Neuronal stem cell (in vitro differentiated cells): ENCODE measurements at regions not wholly inside any gene's neighbourhood (a gene's known extent, or its start where the extent isn't known, plus 50 kb on each side); places are given as distances from the start of the nearest gene placed in this dataset.

Source experiments
- DNase-seq: peaks from one replicate; pipeline ENCODE4 v3.0.0-alpha.2; 2013; ENCODE audit warnings: low spot score
- H2AFZ ChIP-seq: one replicate; pipeline ENCODE4 v1.6.1; 2013; ENCODE audit warnings: mild to moderate bottlenecking, low read length, inconsistent platforms
- H2AK5ac ChIP-seq: 2 replicates; pipeline ENCODE4 v1.6.1; 2013; ENCODE audit warnings: low read depth, mild to moderate bottlenecking, inconsistent platforms, low read length, moderate library complexity, mixed read lengths
- H2BK120ac ChIP-seq: 2 replicates; pipeline ENCODE4 v1.6.1; 2013; ENCODE audit warnings: low read depth, mild to moderate bottlenecking, inconsistent platforms, low read length, moderate library complexity, mixed read lengths
- H2BK12ac ChIP-seq: one replicate; pipeline ENCODE4 v1.6.1; 2013; ENCODE audit warnings: low read length, inconsistent platforms
- H2BK15ac ChIP-seq: 2 replicates; pipeline ENCODE4 v1.6.1; 2013; ENCODE audit warnings: mild to moderate bottlenecking, low read length, inconsistent platforms, mixed read lengths
- H2BK5ac ChIP-seq: one replicate; pipeline ENCODE4 v1.6.1; 2013; ENCODE audit warnings: inconsistent platforms, mild to moderate bottlenecking, low read length, moderate library complexity
- H3K14ac ChIP-seq: one replicate; pipeline ENCODE4 v1.6.1; 2013; ENCODE audit warnings: low read length, inconsistent platforms
- H3K18ac ChIP-seq: 2 replicates; pipeline ENCODE4 v1.6.1; 2013; ENCODE audit warnings: low read length, inconsistent platforms
- H3K23ac ChIP-seq: 2 replicates; pipeline ENCODE4 v1.6.1; 2013; ENCODE audit warnings: low read depth, mild to moderate bottlenecking, mixed read lengths, low read length, inconsistent platforms; ENCODE audit not compliant: poor library complexity
- H3K27ac ChIP-seq: replicated peaks from 3 replicates; pipeline ENCODE4 v1.5.1; 2013; ENCODE audit warnings: low read length, inconsistent platforms
- H3K27me3 ChIP-seq, 3 experiments: 2 replicates each; pipeline ENCODE4 v1.6.1; 2013; ENCODE audit warnings: low read length in 3 of 3, mild to moderate bottlenecking in 2 of 3, inconsistent platforms in 1 of 3, low read depth in 1 of 3, mixed read lengths in 1 of 3, moderate library complexity in 1 of 3; ENCODE audit not compliant: control insufficient read depth in 3 of 3, insufficient read depth in 3 of 3
- H3K36me3 ChIP-seq, 2 donors: replicated peaks in 1 of 2; 2 replicates each; pipeline ENCODE4 v1.6.1; 2013; ENCODE audit warnings: low read length in 2 of 2; ENCODE audit not compliant: control insufficient read depth in 2 of 2, insufficient read depth in 2 of 2
- H3K4ac ChIP-seq: 2 replicates; pipeline ENCODE4 v1.6.1; 2013; ENCODE audit warnings: inconsistent platforms, mild to moderate bottlenecking, low read length, moderate library complexity
- H3K4me1 ChIP-seq, 2 donors: 1 replicate in 1 of 2; 2 replicates in 1 of 2; pipeline ENCODE4 v1.6.1; 2013; ENCODE audit warnings: low read length in 2 of 2, low read depth in 1 of 2; ENCODE audit not compliant: control insufficient read depth in 2 of 2, insufficient read depth in 1 of 2
- H3K4me2 ChIP-seq: one replicate; pipeline ENCODE4 v1.6.1; 2013; ENCODE audit warnings: mild to moderate bottlenecking, low read length, inconsistent platforms; ENCODE audit not compliant: insufficient read depth, poor library complexity, severe bottlenecking
- H3K4me3 ChIP-seq, 2 donors: 2 replicates each; pipeline ENCODE4 v1.5.1; 2013; ENCODE audit warnings: low read length in 2 of 2, mild to moderate bottlenecking in 2 of 2, inconsistent platforms in 1 of 2, moderate library complexity in 1 of 2
- H3K79me1 ChIP-seq: one replicate; pipeline ENCODE4 v1.6.1; 2013; ENCODE audit warnings: low read depth, mild to moderate bottlenecking, inconsistent platforms, low read length, moderate library complexity
- H3K9ac ChIP-seq: one replicate; pipeline ENCODE4 v1.6.1; 2013; ENCODE audit warnings: mild to moderate bottlenecking, low read depth, low read length, inconsistent platforms; ENCODE audit not compliant: poor library complexity
- H3K9me3 ChIP-seq, 2 donors: replicated peaks in 1 of 2; 2 replicates each; pipeline versions ENCODE3 to v1.6.1; 2013; ENCODE audit warnings: low read length in 2 of 2, mild to moderate bottlenecking in 2 of 2, inconsistent platforms in 1 of 2, low read depth in 1 of 2, mixed read lengths in 1 of 2, moderate library complexity in 1 of 2; ENCODE audit not compliant: control insufficient read depth in 2 of 2, insufficient read depth in 1 of 2
- H4K8ac ChIP-seq: one replicate; pipeline ENCODE4 v1.6.1; 2013; ENCODE audit warnings: low read depth, mild to moderate bottlenecking, inconsistent platforms, low read length, moderate library complexity
- H4K91ac ChIP-seq: one replicate; pipeline ENCODE4 v1.6.1; 2013; ENCODE audit warnings: low read length, low read depth, mild to moderate bottlenecking, inconsistent platforms; ENCODE audit not compliant: poor library complexity
- WGBS, 2 donors: extraction: QIAGEN DNeasy Blood & Tissue Kit; methylation state at CpG; one replicate each; pipeline ENCODE4 v1.1.7; 2013; ENCODE audit warnings: missing lambda C conversion rate in 2 of 2, mixed read lengths in 1 of 2; ENCODE audit not compliant: insufficient read length in 2 of 2, insufficient replicate concordance in 1 of 2; ENCODE audit errors: extremely low coverage in 2 of 2; 5-methylcytosine and 5-hydroxymethylcytosine counted together

- no peak overlapping the region for H2BK15ac ChIP-seq
- no peak overlapping the region for H4K8ac ChIP-seq
- H2BK12ac ChIP-seq = no peak overlapping the region
- no peak overlapping the region for H4K91ac ChIP-seq
- H3K27me3 ChIP-seq = no peaks in the 10 kb centered on the region
- H3K27ac ChIP-seq = no peak overlapping the region
- no peaks in the 10 kb centered on the region for H3K9me3 ChIP-seq
- no peak overlapping the region for H3K4me3 ChIP-seq
- H3K18ac ChIP-seq = no peak overlapping the region
- H2BK5ac ChIP-seq = no peak overlapping the region
- H2BK120ac ChIP-seq = no peak overlapping the region
- no peaks in the 10 kb centered on the region for H3K79me1 ChIP-seq
- no peak overlapping the region for H3K23ac ChIP-seq
- H3K14ac ChIP-seq = no peak overlapping the region
- H2AK5ac ChIP-seq = no peak overlapping the region
- no peak for DNase-seq
- H3K9ac ChIP-seq = no peak overlapping the region
- H2AFZ ChIP-seq = no peak overlapping the region
- no peak overlapping the region for H3K4ac ChIP-seq
- no peaks in the 10 kb centered on the region for H3K4me1 ChIP-seq
- no peak overlapping the region for H3K4me2 ChIP-seq
- no peaks in the 10 kb centered on the region for H3K36me3 ChIP-seq
Measured at GRCh38 chr2:81093031-81093430, 788.5 kb upstream of the LRRTM1 start.

- Histone ChIP-seq H3K4me2 (no peak overlapping the region), H2BK15ac (no peak overlapping the region), H4K91ac (no peak overlapping the region), H4K8ac (no peak overlapping the region), H3K23ac (no peak overlapping the region), H2AK5ac (no peak overlapping the region), H2BK12ac (no peak overlapping the region), H2AFZ (no peak overlapping the region), H3K9me3 (no peaks in the 10 kb centered on the region), H2BK5ac (no peak overlapping the region), H3K36me3 (no peaks in the 10 kb centered on the region), H3K9ac (no peak overlapping the region), H3K27me3 (no peaks in the 10 kb centered on the region), H3K4ac (no peak overlapping the region), H3K4me1 (no peaks in the 10 kb centered on the region), H3K18ac (no peak overlapping the region), H2BK120ac (no peak overlapping the region), H3K4me3 (no peak overlapping the region), H3K27ac (no peak overlapping the region), H3K14ac (no peak overlapping the region), H3K79me1 (no peaks in the 10 kb centered on the region)
- no CpG with 5 or more reads among the region's 3 CpGs for WGBS, 2 donors
- DNase-seq = no peak
Measured at GRCh38 chr2:81087646-81088045, 783.1 kb upstream of the LRRTM1 start.

- Histone ChIP-seq H2BK120ac (no peak overlapping the region), H3K4me2 (no peak overlapping the region), H3K9me3 (no peaks in the 10 kb centered on the region), H3K36me3 (no peaks in the 10 kb centered on the region), H2BK12ac (no peak overlapping the region), H2AK5ac (no peak overlapping the region), H3K4me1 (no peaks in the 10 kb centered on the region), H3K18ac (no peak overlapping the region), H3K4ac (no peak overlapping the region), H3K4me3 (no peak overlapping the region), H3K14ac (no peak overlapping the region), H2AFZ (no peak overlapping the region), H3K79me1 (no peaks in the 10 kb centered on the region), H3K23ac (no peak overlapping the region), H4K8ac (no peak overlapping the region), H3K27ac (no peak overlapping the region), H3K27me3 (no peaks in the 10 kb centered on the region), H2BK5ac (no peak overlapping the region), H2BK15ac (no peak overlapping the region), H3K9ac (no peak overlapping the region), H4K91ac (no peak overlapping the region)
- DNase-seq = no peak
- WGBS, 2 donors = no CpG with 5 or more reads among the region's 1 CpG
Measured at GRCh38 chr2:81084101-81084500, 779.5 kb upstream of the LRRTM1 start.

GRCh38 chr2:81078631-81079030 lies 774.1 kb upstream of the LRRTM1 start:
- Histone ChIP-seq H3K9ac (no peak overlapping the region), H3K9me3 (no peaks in the 10 kb centered on the region), H2AFZ (no peak overlapping the region), H3K4ac (no peak overlapping the region), H3K4me1 (no peaks in the 10 kb centered on the region), H3K4me2 (no peak overlapping the region), H2BK5ac (no peak overlapping the region), H3K14ac (no peak overlapping the region), H2AK5ac (no peak overlapping the region), H2BK15ac (no peak overlapping the region), H3K18ac (no peak overlapping the region), H4K91ac (no peak overlapping the region), H3K23ac (no peak overlapping the region), H4K8ac (no peak overlapping the region), H3K79me1 (no peaks in the 10 kb centered on the region), H3K27me3 (no peaks in the 10 kb centered on the region), H2BK12ac (no peak overlapping the region), H2BK120ac (no peak overlapping the region), H3K27ac (no peak overlapping the region), H3K36me3 (no peaks in the 10 kb centered on the region), H3K4me3 (no peak overlapping the region)
- DNase-seq = no peak
- no CpG with 5 or more reads among the region's 2 CpGs for WGBS, 2 donors
